Heart right ventricle (tissue), 16 donors: ENCODE measurements at regions not wholly inside any gene's neighbourhood (a gene's known extent, or its start where the extent isn't known, plus 50 kb on each side); places are given as distances from the start of the nearest gene placed in this dataset.

ENCODE experiments used
- ATAC-seq, 8 donors: fragments of 200-7000 bp; cut with Tn5 transposase; one replicate each; pipeline ENCODE4 v1.9.1; 2020; ENCODE audit warnings: mild to moderate bottlenecking in 8 of 8, moderate library complexity in 8 of 8, moderate number of reproducible peaks in 1 of 8
- DNase-seq, 2 donors: peaks; one replicate each; pipeline ENCODE4 v3.0.0-alpha.2; 2020
- H3K27ac ChIP-seq, 10 donors: fragments of 200-600 bp; sonication (generic) in 2 of 10; one replicate each; pipeline versions ENCODE4 v1.5.0 to v1.8.0; 2020 to 2022; ENCODE audit warnings: mild to moderate bottlenecking in 3 of 10
- H3K27me3 ChIP-seq, 7 donors: fragments of 200-600 bp; one replicate each; pipeline ENCODE4 v1.8.0; 2021 to 2022; ENCODE audit warnings: mild to moderate bottlenecking in 2 of 7
- H3K36me3 ChIP-seq, 9 donors: fragments of 200-600 bp; sonication (generic) in 1 of 9; one replicate each; pipeline versions ENCODE4 v1.5.0 to v1.8.0; 2020 to 2022; ENCODE audit warnings: mild to moderate bottlenecking in 2 of 9
- H3K4me1 ChIP-seq, 9 donors: fragments of 200-600 bp; sonication (generic) in 1 of 9; one replicate each; pipeline versions ENCODE4 v1.5.0 to v1.8.0; 2020 to 2022; ENCODE audit warnings: mild to moderate bottlenecking in 4 of 9
- H3K4me3 ChIP-seq, 10 donors: fragments of 200-600 bp; sonication (generic) in 2 of 10; one replicate each; pipeline versions ENCODE4 v1.5.0 to v1.8.0; 2020 to 2022; ENCODE audit warnings: mild to moderate bottlenecking in 7 of 10, moderate library complexity in 2 of 10
- H3K9me3 ChIP-seq, 11 donors: fragments of 200-600 bp in 10 of 11; sonication (generic) in 2 of 11; one replicate each; pipeline versions ENCODE4 v1.5.0 to v1.8.0; 2013 to 2022; ENCODE audit warnings: mild to moderate bottlenecking in 2 of 11, control low read depth in 1 of 11, moderate library complexity in 1 of 11
- CTCF ChIP-seq, 9 donors: fragments of 200-600 bp; sonication (generic) in 2 of 9; IDR thresholded peaks; one replicate each; pipeline versions ENCODE4 v1.5.0 to v1.8.0; 2021 to 2022; ENCODE audit warnings: antibody characterized with exemption in 9 of 9, mild to moderate bottlenecking in 5 of 9, moderate library complexity in 1 of 9
- WGBS, 2 donors: extraction: QIAGEN DNeasy Blood & Tissue Kit; methylation state at CpG; one replicate each; pipeline ENCODE4 v1.1.7; 2013; ENCODE audit warnings: inconsistent platforms in 1 of 2; 5-methylcytosine and 5-hydroxymethylcytosine counted together
- intact Hi-C, 10 donors: fragments of 100-400 bp; cut with DNase I; formaldehyde crosslinking; loops; one replicate each; pipeline versions ENCODE4 v1.11.1 to v1.14.2; 2022
- donor health status: Arrhythmogenic right ventricular cardiomyopathy.
- donor health status: ischemic (EF 13 %, LVEDD 7.1; RV severe dilation, severe dysfunction).
- donor health status: healthy with polysubstance abuse.
- donor health status: DM: no; HTN: yes; CAD: no.
- donor health status: DM: no; HTN: no; CAD: no.
- donor health status: ischemic (EF 25% LVEDD 6.9; RV normal size, moderate dysfunction).
- donor health status: ischemic (EF 25% LVEDD 5.7; RV mildly dilated, moderate dysfunction).
- donor health status: healthy.
- donor health status: DM: yes; HTN: yes; CAD: no.
- donor health status: Ischemic cardiomyopathy.
- donor health status: ischemic (EF 35%, LVEDD 5.7; RV mildly dilated, moderate dysfunction).
- donor health status: nonischemic (EF 11% LVEDD 7.7; RV severe dilation, severe dysfunction).
- donor health status: DM: yes; HTN: yes; CAD: no.
- donor health status: PGD.
- donor health status: ischemic (EF 29% LVEDD 5.4; RV normal size, mild dysfunction).
- donor health status: nonischemic (EF 23%, LVEDD 6.1; RV moderate dilation, normal function).

- no peak for TF ChIP-seq CTCF (IDR thresholded peaks at IDR 0.05)
- Histone ChIP-seq H3K36me3 (no peaks in the 10 kb centered on the region), H3K4me1 (no peaks in the 10 kb centered on the region), H3K9me3 (no peaks in the 10 kb centered on the region), H3K27me3 (no peaks in the 10 kb centered on the region), H3K4me3 (no peak overlapping the region), H3K27ac (no peak overlapping the region)
- ATAC-seq (no peak), DNase-seq (no peak)
- intact Hi-C loops, result no loop called here
Measured at GRCh38 chr20:7687065-7687464, 253.2 kb downstream of the HAO1 start.

- intact Hi-C loops, result no loop called here
- no peak for ATAC-seq
Measured at GRCh38 chr20:7689151-7689550, 251.1 kb downstream of the HAO1 start.

GRCh38 chr20:7691647-7692269 lies 248.5 kb downstream of the HAO1 start:
- intact Hi-C loops, result no loop called here
- H3K4me1 ChIP-seq, result no peaks in the 10 kb centered on the region
- H3K36me3 ChIP-seq, result no peaks in the 10 kb centered on the region
- no peak for TF ChIP-seq CTCF (IDR thresholded peaks at IDR 0.05)
- ATAC-seq (no peak), DNase-seq (no peak)
- H3K4me3 ChIP-seq, result no peak overlapping the region
- 64 to 72% methylated on average over 4 of the region's 4 CpGs for WGBS, 2 donors
- H3K27ac ChIP-seq, result no peak overlapping the region
- no peaks in the 10 kb centered on the region for H3K27me3 ChIP-seq
- no peaks in the 10 kb centered on the region for H3K9me3 ChIP-seq

More at GRCh38 chr20:7689151-7689550, 251.1 kb downstream of the HAO1 start:
- Histone ChIP-seq H3K36me3 (no peaks in the 10 kb centered on the region), H3K9me3 (no peaks in the 10 kb centered on the region), H3K27me3 (no peaks in the 10 kb centered on the region), H3K4me3 (no peak overlapping the region), H3K4me1 (no peaks in the 10 kb centered on the region), H3K27ac (no peak overlapping the region)
- no peak for TF ChIP-seq CTCF (IDR thresholded peaks at IDR 0.05)
- no peak for DNase-seq
- WGBS, 2 donors, result 88% methylated on average over 3 of the region's 3 CpGs

- TF ChIP-seq CTCF (IDR thresholded peaks at IDR 0.05), result no peak
- intact Hi-C loops, result no loop called here
- Histone ChIP-seq H3K27me3 (no peaks in the 10 kb centered on the region), H3K4me1 (no peaks in the 10 kb centered on the region), H3K4me3 (no peak overlapping the region), H3K27ac (no peak overlapping the region), H3K9me3 (no peaks in the 10 kb centered on the region), H3K36me3 (no peaks in the 10 kb centered on the region)
- DNase-seq (no peak), ATAC-seq (no peak)
- WGBS, 2 donors, result 71 to 83% methylated on average over 1 of the region's 1 CpG
Measured at GRCh38 chr20:7692478-7692877, 247.8 kb downstream of the HAO1 start.
